HG03575 (cell line): ENCODE measurements at regions not wholly inside any gene's neighbourhood (a gene's known extent, or its start where the extent isn't known, plus 50 kb on each side); places are given as distances from the start of the nearest gene placed in this dataset.
"Not testable (repeated sequence)": the region's sequence is repeated elsewhere in the genome, so short reads cannot be mapped to it uniquely, and the experiment has no call there.

Experiments
- ATAC-seq: cut with Tn5 transposase; IDR thresholded peaks from one replicate; pipeline ENCODE4 v1.9.1; 2021; ENCODE audit not compliant: unreplicated experiment, insufficient number of reproducible peaks, low FRiP score; ENCODE audit errors: extremely low read depth

- no peak for ATAC-seq
Measured at GRCh38 chr7:67637023-67637358, 640.4 kb downstream of the TYW1 start.

- not testable (repeated sequence) for ATAC-seq
Measured at GRCh38 chr7:67642542-67642941, 645.9 kb downstream of the TYW1 start.

- ATAC-seq = no peak
Measured at GRCh38 chr7:67644151-67644550, 647.5 kb downstream of the TYW1 start.

GRCh38 chr7:67652937-67653336 lies 656.3 kb downstream of the TYW1 start:
- ATAC-seq = no peak

GRCh38 chr7:67653856-67654454 lies 657.3 kb downstream of the TYW1 start:
- ATAC-seq = no peak

- ATAC-seq = no peak
Measured at GRCh38 chr7:67654642-67655041, 658.0 kb downstream of the TYW1 start.

GRCh38 chr7:67655168-67655567 lies 658.5 kb downstream of the TYW1 start:
- no peak for ATAC-seq

GRCh38 chr7:67659091-67659490 lies 662.5 kb downstream of the TYW1 start:
- ATAC-seq = no peak

GRCh38 chr7:67662804-67663203 lies 666.2 kb downstream of the TYW1 start:
- ATAC-seq = no peak

GRCh38 chr7:67663644-67664043 lies 667.0 kb downstream of the TYW1 start:
- ATAC-seq = no peak

- not testable (repeated sequence) for ATAC-seq
Measured at GRCh38 chr7:67666359-67666758, 669.7 kb downstream of the TYW1 start.

- no peak for ATAC-seq
Measured at GRCh38 chr7:67671006-67671548, 674.4 kb downstream of the TYW1 start.

GRCh38 chr7:67673861-67674260 lies 677.2 kb downstream of the TYW1 start:
- no peak for ATAC-seq

- not testable (repeated sequence) for ATAC-seq
Measured at GRCh38 chr7:67674862-67675261, 678.2 kb downstream of the TYW1 start.

GRCh38 chr7:67675971-67676370 lies 679.3 kb downstream of the TYW1 start:
- no peak for ATAC-seq

GRCh38 chr7:67678419-67678818 lies 681.8 kb downstream of the TYW1 start:
- ATAC-seq = no peak

- ATAC-seq = no peak
Measured at GRCh38 chr7:67683628-67684027, 687.0 kb downstream of the TYW1 start.

- ATAC-seq = no peak
Measured at GRCh38 chr7:67690700-67691099, 694.1 kb downstream of the TYW1 start.

GRCh38 chr7:67692425-67692824 lies 695.8 kb downstream of the TYW1 start:
- ATAC-seq = no peak

GRCh38 chr7:67696124-67696523 lies 699.5 kb downstream of the TYW1 start:
- ATAC-seq = no peak

- no peak for ATAC-seq
Measured at GRCh38 chr7:67696878-67697277, 700.2 kb downstream of the TYW1 start.
